ENCODE measurements at regions not wholly inside any gene's neighbourhood (a gene's known extent, or its start where the extent isn't known, plus 50 kb on each side); places are given as distances from the start of the nearest gene placed in this dataset.
"Not testable (repeated sequence)": the region's sequence is repeated elsewhere in the genome, so short reads cannot be mapped to it uniquely, and the experiment has no call there.

DNA sequence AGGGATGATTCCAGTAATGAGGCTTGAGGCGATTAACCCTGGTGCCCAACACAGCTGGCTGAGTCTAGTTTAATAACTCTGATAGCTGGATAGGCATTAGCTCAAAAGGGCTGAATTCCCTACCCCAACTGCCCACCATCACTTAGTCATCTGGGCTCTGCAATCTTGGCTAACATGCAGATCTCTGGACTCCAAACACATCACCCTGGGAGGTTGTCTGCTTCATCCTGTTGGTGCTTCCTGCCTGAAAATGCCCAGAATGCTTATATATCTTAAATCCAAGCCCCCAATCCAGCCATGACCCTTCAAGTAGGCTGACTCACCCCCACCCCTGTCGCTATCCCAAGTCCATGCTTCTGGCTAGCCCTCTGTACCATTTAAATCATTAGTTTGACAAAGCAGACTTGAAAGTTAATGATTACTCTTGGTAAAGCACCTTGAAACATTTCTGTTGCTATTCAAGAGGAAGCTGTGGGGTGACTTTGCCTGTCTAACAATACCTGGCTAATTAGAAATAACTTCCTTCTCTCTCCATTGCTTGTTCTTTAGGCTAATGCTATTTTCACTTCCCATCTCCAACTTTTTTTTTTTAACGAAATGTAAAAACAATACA, 107.0 kb upstream of the RORA start:
- Histone ChIP-seq H2BK5ac (ENCODE audit: low read depth, low read length, poor library complexity) (no peak overlapping the region), H4K91ac (ENCODE audit: low read depth, low read length) (no peak overlapping the region), H3K18ac (ENCODE audit: low read length) (no peak overlapping the region), H3K27me3 (ENCODE audit: insufficient read depth, low read length) (no peaks in the 10 kb centered on the region), H2BK120ac (ENCODE audit: insufficient read depth, low read length, poor library complexity) (no peak overlapping the region), H3K4me1 (ENCODE audit: control insufficient read depth in 1 of 2, insufficient read depth in 2 of 2, low read length in 2 of 2) (no peaks in the 10 kb centered on the region), H3K27ac (ENCODE audit: low read depth, low read length) (no peak overlapping the region), H3K79me2 (ENCODE audit: control insufficient read depth, insufficient read depth, low read length, poor library complexity) (no peaks in the 10 kb centered on the region), H3K4ac (ENCODE audit: low read depth, low read length) (no peak overlapping the region), H3K9me3 (ENCODE audit: insufficient read depth, low read depth, low read length) (no peaks in the 10 kb centered on the region), H4K12ac (ENCODE audit: low read depth, low read length) (no peak overlapping the region), H3K4me3 (ENCODE audit: low read depth, low read length) (no peak overlapping the region), H3K9ac (ENCODE audit: low read length) (no peak overlapping the region), H3K36me3 (ENCODE audit: control insufficient read depth in 1 of 2, insufficient read depth in 2 of 2, low read length in 2 of 2) (no peaks in the 10 kb centered on the region), H2AK5ac (ENCODE audit: low read length) (no peak overlapping the region), H2AFZ (ENCODE audit: insufficient read depth, low read length, poor library complexity) (no peak overlapping the region), H3K23ac (ENCODE audit: low read length) (no peak overlapping the region), H3K79me1 (ENCODE audit: low read length) (no peaks in the 10 kb centered on the region), H3K4me2 (ENCODE audit: low read length) (no peak overlapping the region), H4K8ac (ENCODE audit: low read depth, low read length) (no peak overlapping the region), H3K14ac (ENCODE audit: low read length) (no peak overlapping the region), H2BK12ac (ENCODE audit: low read length) (no peak overlapping the region)
- DNase-seq: no peak
- WGBS (ENCODE audit: extremely low coverage, insufficient coverage, insufficient read length): no CpG with 5 or more reads among the region's 3 CpGs

DNA sequence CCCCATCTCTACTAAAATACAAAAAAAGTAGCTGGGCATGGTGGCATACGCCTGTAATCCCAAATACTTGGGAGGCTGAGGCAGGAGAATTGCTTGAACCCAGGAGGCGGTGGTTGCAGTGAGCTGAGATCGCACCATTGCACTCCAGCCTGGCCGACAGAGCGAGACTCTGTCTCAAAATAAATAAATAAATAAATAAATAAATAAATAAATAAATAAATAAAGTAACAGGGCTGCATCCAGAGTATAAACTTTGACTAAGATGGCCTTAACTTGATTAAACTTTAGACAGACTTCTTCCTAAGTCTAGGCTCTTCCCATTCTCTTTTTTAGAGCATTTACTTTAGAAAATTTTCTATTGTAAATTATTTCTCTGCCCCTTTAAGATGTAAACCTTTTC, 105.6 kb upstream of the RORA start:
- H2AK5ac ChIP-seq (ENCODE audit: low read length); H4K8ac ChIP-seq (ENCODE audit: low read depth, low read length); H2BK5ac ChIP-seq (ENCODE audit: low read depth, low read length, poor library complexity); H3K9ac ChIP-seq (ENCODE audit: low read length); H2AFZ ChIP-seq (ENCODE audit: insufficient read depth, low read length, poor library complexity); H4K91ac ChIP-seq (ENCODE audit: low read depth, low read length); H3K9me3 ChIP-seq (ENCODE audit: insufficient read depth, low read depth, low read length); H3K79me1 ChIP-seq (ENCODE audit: low read length); H3K27me3 ChIP-seq (ENCODE audit: insufficient read depth, low read length); H3K14ac ChIP-seq (ENCODE audit: low read length); H3K4me3 ChIP-seq (ENCODE audit: low read depth, low read length); H2BK12ac ChIP-seq (ENCODE audit: low read length); H3K79me2 ChIP-seq (ENCODE audit: control insufficient read depth, insufficient read depth, low read length, poor library complexity); H3K4me1 ChIP-seq (ENCODE audit: control insufficient read depth in 1 of 2, insufficient read depth in 2 of 2, low read length in 2 of 2); H4K12ac ChIP-seq (ENCODE audit: low read depth, low read length); H3K18ac ChIP-seq (ENCODE audit: low read length); DNase-seq; H2BK120ac ChIP-seq (ENCODE audit: insufficient read depth, low read length, poor library complexity); H3K4me2 ChIP-seq (ENCODE audit: low read length); H3K23ac ChIP-seq (ENCODE audit: low read length); H3K4ac ChIP-seq (ENCODE audit: low read depth, low read length); H3K36me3 ChIP-seq (ENCODE audit: control insufficient read depth in 1 of 2, insufficient read depth in 2 of 2, low read length in 2 of 2); H3K27ac ChIP-seq (ENCODE audit: low read depth, low read length): not testable (repeated sequence)
- WGBS (ENCODE audit: extremely low coverage, insufficient coverage, insufficient read length): no CpG with 5 or more reads among the region's 5 CpGs

GRCh38 chr15:61331019-61331418, 101.9 kb upstream of the RORA start:
- no peak overlapping the region for H3K9ac ChIP-seq (ENCODE audit: low read length)
- H4K12ac ChIP-seq (ENCODE audit: low read depth, low read length): no peak overlapping the region
- H2BK5ac ChIP-seq (ENCODE audit: low read depth, low read length, poor library complexity): no peak overlapping the region
- no peak overlapping the region for H3K4me3 ChIP-seq (ENCODE audit: low read depth, low read length)
- H2BK120ac ChIP-seq (ENCODE audit: insufficient read depth, low read length, poor library complexity): no peak overlapping the region
- no peaks in the 10 kb centered on the region for H3K4me1 ChIP-seq (ENCODE audit: control insufficient read depth in 1 of 2, insufficient read depth in 2 of 2, low read length in 2 of 2)
- no peak for DNase-seq
- no peak overlapping the region for H3K27ac ChIP-seq (ENCODE audit: low read depth, low read length)
- H2BK12ac ChIP-seq (ENCODE audit: low read length): no peak overlapping the region
- no peak overlapping the region for H2AFZ ChIP-seq (ENCODE audit: insufficient read depth, low read length, poor library complexity)
- no peak overlapping the region for H3K14ac ChIP-seq (ENCODE audit: low read length)
- H3K23ac ChIP-seq (ENCODE audit: low read length): no peak overlapping the region
- H3K9me3 ChIP-seq (ENCODE audit: insufficient read depth, low read depth, low read length): no peaks in the 10 kb centered on the region
- H3K79me2 ChIP-seq (ENCODE audit: control insufficient read depth, insufficient read depth, low read length, poor library complexity): no peaks in the 10 kb centered on the region
- no peaks in the 10 kb centered on the region for H3K36me3 ChIP-seq (ENCODE audit: control insufficient read depth in 1 of 2, insufficient read depth in 2 of 2, low read length in 2 of 2)
- H4K8ac ChIP-seq (ENCODE audit: low read depth, low read length): no peak overlapping the region
- H4K91ac ChIP-seq (ENCODE audit: low read depth, low read length): no peak overlapping the region
- H2AK5ac ChIP-seq (ENCODE audit: low read length): no peak overlapping the region
- WGBS (ENCODE audit: extremely low coverage, insufficient coverage, insufficient read length): no CpG with 5 or more reads among the region's 3 CpGs
- H3K79me1 ChIP-seq (ENCODE audit: low read length): no peaks in the 10 kb centered on the region
- H3K18ac ChIP-seq (ENCODE audit: low read length): no peak overlapping the region
- H3K27me3 ChIP-seq (ENCODE audit: insufficient read depth, low read length): no peaks in the 10 kb centered on the region
- no peak overlapping the region for H3K4ac ChIP-seq (ENCODE audit: low read depth, low read length)
- no peak overlapping the region for H3K4me2 ChIP-seq (ENCODE audit: low read length)

DNA sequence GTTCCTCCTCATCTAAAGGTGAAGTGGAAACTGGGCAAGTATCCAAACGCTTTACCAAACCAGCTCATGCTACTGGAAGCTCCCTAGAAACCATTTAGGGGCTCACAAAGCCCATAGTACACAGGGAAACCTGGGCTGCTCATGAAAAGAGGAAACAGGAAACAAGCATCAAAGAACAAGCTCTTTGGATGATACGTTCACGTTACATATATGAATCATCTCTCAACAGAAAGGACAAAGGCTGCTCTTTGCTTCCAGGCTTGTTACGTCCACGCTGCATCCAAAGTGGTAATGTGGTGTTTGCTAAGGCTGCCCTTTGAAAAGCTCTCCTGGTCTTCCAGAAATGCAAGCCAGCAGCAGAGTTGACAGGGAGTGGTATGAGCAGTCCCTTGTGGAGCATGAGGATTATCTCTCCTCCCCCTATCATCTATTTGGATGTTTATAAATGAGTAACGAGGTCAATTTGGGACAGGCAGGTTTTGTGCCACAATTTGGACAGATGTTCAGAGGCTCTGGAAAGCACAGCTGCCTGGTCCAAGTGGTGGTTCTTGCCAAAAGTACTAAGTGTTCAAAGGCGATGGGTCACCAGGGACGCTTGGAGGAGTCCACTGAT, 98.0 kb upstream of the RORA start:
- no peaks in the 10 kb centered on the region for H3K79me1 ChIP-seq (ENCODE audit: low read length)
- no peaks in the 10 kb centered on the region for H3K9me3 ChIP-seq (ENCODE audit: insufficient read depth, low read depth, low read length)
- H2BK5ac ChIP-seq (ENCODE audit: low read depth, low read length, poor library complexity): no peak overlapping the region
- H4K91ac ChIP-seq (ENCODE audit: low read depth, low read length): no peak overlapping the region
- H2BK12ac ChIP-seq (ENCODE audit: low read length): no peak overlapping the region
- no peaks in the 10 kb centered on the region for H3K36me3 ChIP-seq (ENCODE audit: control insufficient read depth in 1 of 2, insufficient read depth in 2 of 2, low read length in 2 of 2)
- no peaks in the 10 kb centered on the region for H3K79me2 ChIP-seq (ENCODE audit: control insufficient read depth, insufficient read depth, low read length, poor library complexity)
- no peak overlapping the region for H3K23ac ChIP-seq (ENCODE audit: low read length)
- no peak overlapping the region for H3K18ac ChIP-seq (ENCODE audit: low read length)
- DNase-seq: no peak
- WGBS (ENCODE audit: extremely low coverage, insufficient coverage, insufficient read length): no CpG with 5 or more reads among the region's 8 CpGs
- H3K27me3 ChIP-seq (ENCODE audit: insufficient read depth, low read length): no peaks in the 10 kb centered on the region
- H3K9ac ChIP-seq (ENCODE audit: low read length): no peak overlapping the region
- H2BK120ac ChIP-seq (ENCODE audit: insufficient read depth, low read length, poor library complexity): no peak overlapping the region
- no peak overlapping the region for H3K14ac ChIP-seq (ENCODE audit: low read length)
- no peak overlapping the region for H4K8ac ChIP-seq (ENCODE audit: low read depth, low read length)
- no peak overlapping the region for H3K4ac ChIP-seq (ENCODE audit: low read depth, low read length)
- no peak overlapping the region for H3K4me3 ChIP-seq (ENCODE audit: low read depth, low read length)
- no peak overlapping the region for H2AK5ac ChIP-seq (ENCODE audit: low read length)
- no peak overlapping the region for H3K27ac ChIP-seq (ENCODE audit: low read depth, low read length)
- no peak overlapping the region for H2AFZ ChIP-seq (ENCODE audit: insufficient read depth, low read length, poor library complexity)
- no peak overlapping the region for H4K12ac ChIP-seq (ENCODE audit: low read depth, low read length)
- no peak overlapping the region for H3K4me2 ChIP-seq (ENCODE audit: low read length)
- H3K4me1 ChIP-seq (ENCODE audit: control insufficient read depth in 1 of 2, insufficient read depth in 2 of 2, low read length in 2 of 2): no peaks in the 10 kb centered on the region

Measured in trophoblast cell (in vitro differentiated cells and primary cell).